IMR-90 (cell line): ENCODE measurements at regions not wholly inside any gene's neighbourhood (a gene's known extent, or its start where the extent isn't known, plus 50 kb on each side); places are given as distances from the start of the nearest gene placed in this dataset.

Source experiments
- ATAC-seq: fragments of 200-7000 bp; cut with Tn5 transposase; 2 replicates; pipeline ENCODE4 v1.9.1; 2020; ENCODE audit warnings: low read depth, mild to moderate bottlenecking, moderate library complexity
- BruUV-seq: library from RNA; stranded (reverse); fragments of 400-500 nt; replicated peaks from 2 replicates; lab custom pipeline; 2021; lab: Mats Ljungman, UMichigan
- CTCF ChIA-PET: fragments of 300-600 bp; formaldehyde crosslinking; extraction: SDS; loops from one replicate; lab custom pipeline; 2021; ENCODE audit warnings: antibody characterized with exemption; lab: Yijun Ruan, JAX
- POLR2A ChIA-PET: fragments of 300-600 bp; sonication (Branson Sonifier 250); formaldehyde crosslinking; loops from one replicate; lab custom pipeline; 2022; ENCODE audit warnings: antibody characterized with exemption; ENCODE audit not compliant: unreplicated experiment; lab: Charles Lee
- DNase-seq: peaks from one replicate; pipeline ENCODE4 v3.0.0; 2013
- H2AFZ ChIP-seq: replicated peaks from 2 replicates; pipeline ENCODE3; 2013; ENCODE audit warnings: low read length, mild to moderate bottlenecking; ENCODE audit not compliant: poor library complexity
- H2AK5ac ChIP-seq: 2 replicates; pipeline ENCODE4 v1.6.1; 2013; ENCODE audit warnings: low read depth, low read length, inconsistent platforms
- H2AK9ac ChIP-seq: replicated peaks from 2 replicates; pipeline ENCODE3; 2013; ENCODE audit warnings: mild to moderate bottlenecking, low read depth, low read length, moderate library complexity; ENCODE audit not compliant: poor library complexity
- H2BK120ac ChIP-seq: 2 replicates; pipeline ENCODE4 v1.6.1; 2013; ENCODE audit warnings: low read depth, low read length, inconsistent platforms
- H2BK15ac ChIP-seq: 3 replicates; pipeline ENCODE4 v1.6.1; 2013; ENCODE audit warnings: low read depth, low read length, inconsistent platforms
- H2BK20ac ChIP-seq: 2 replicates; pipeline ENCODE4 v1.6.1; 2013; ENCODE audit warnings: low read depth, mild to moderate bottlenecking, inconsistent platforms, low read length, moderate library complexity
- H2BK5ac ChIP-seq: 2 replicates; pipeline ENCODE4 v1.6.1; 2013; ENCODE audit warnings: mild to moderate bottlenecking, low read depth, low read length, inconsistent platforms; ENCODE audit not compliant: poor library complexity, severe bottlenecking
- H3K14ac ChIP-seq: replicated peaks from 2 replicates; pipeline ENCODE4 v1.6.1; 2013; ENCODE audit warnings: low read depth, low read length, inconsistent platforms
- H3K18ac ChIP-seq: 2 replicates; pipeline ENCODE4 v1.6.1; 2013; ENCODE audit warnings: low read depth, low read length, control low read depth
- H3K23ac ChIP-seq: 2 replicates; pipeline ENCODE4 v1.6.1; 2013; ENCODE audit warnings: low read depth, low read length, inconsistent platforms
- H3K27ac ChIP-seq: 2 replicates; pipeline ENCODE4 v1.5.1; 2013; ENCODE audit warnings: mild to moderate bottlenecking, control low read depth, low read length; ENCODE audit not compliant: insufficient read depth
- H3K27me3 ChIP-seq: 2 replicates; pipeline ENCODE4 v1.6.1; 2013; ENCODE audit warnings: low read length; ENCODE audit not compliant: control insufficient read depth, insufficient read depth
- H3K36me3 ChIP-seq: 2 replicates; pipeline ENCODE4 v1.6.1; 2013; ENCODE audit warnings: low read length, mixed read lengths; ENCODE audit not compliant: control insufficient read depth, insufficient read depth
- H3K4ac ChIP-seq: 2 replicates; pipeline ENCODE4 v1.6.1; 2013; ENCODE audit warnings: low read depth, low read length, inconsistent platforms
- H3K4me1 ChIP-seq: 2 replicates; pipeline ENCODE4 v1.6.1; 2013; ENCODE audit warnings: low read length, mixed read lengths; ENCODE audit not compliant: control insufficient read depth, insufficient read depth
- H3K4me2 ChIP-seq: 2 replicates; pipeline ENCODE4 v1.6.1; 2013; ENCODE audit warnings: low read depth, mild to moderate bottlenecking, control low read depth, low read length, moderate library complexity
- H3K4me3 ChIP-seq: 2 replicates; pipeline ENCODE4 v1.5.1; 2013; ENCODE audit warnings: low read depth, mild to moderate bottlenecking, control low read depth, low read length, moderate library complexity; ENCODE audit not compliant: insufficient read depth
- H3K56ac ChIP-seq: 2 replicates; pipeline ENCODE4 v1.6.1; 2013; ENCODE audit warnings: low read length, inconsistent platforms; ENCODE audit not compliant: insufficient read depth; ENCODE audit errors: extremely low read depth
- H3K79me1 ChIP-seq, 2 experiments: 2 replicates each; pipeline ENCODE4 v1.6.1; 2013; ENCODE audit warnings: low read length in 2 of 2, inconsistent platforms in 1 of 2, low read depth in 1 of 2
- H3K9ac ChIP-seq: 2 replicates; pipeline ENCODE4 v1.6.1; 2013; ENCODE audit warnings: low read depth, low read length, control low read depth
- H3K9me1 ChIP-seq: 2 replicates; pipeline ENCODE4 v1.6.1; 2013; ENCODE audit warnings: low read length, inconsistent platforms; ENCODE audit not compliant: insufficient read depth
- H3K9me3 ChIP-seq: 2 replicates; pipeline ENCODE4 v1.6.1; 2013; ENCODE audit warnings: low read length; ENCODE audit not compliant: control insufficient read depth, insufficient read depth
- H4K20me1 ChIP-seq: 2 replicates; pipeline ENCODE4 v1.6.1; 2013; ENCODE audit warnings: low read length, inconsistent platforms; ENCODE audit not compliant: insufficient read depth
- H4K5ac ChIP-seq: 2 replicates; pipeline ENCODE4 v1.6.1; 2013; ENCODE audit warnings: mild to moderate bottlenecking, low read depth, low read length, control low read depth
- H4K8ac ChIP-seq, 2 experiments: 2 replicates each; pipeline ENCODE4 v1.6.1; 2013; ENCODE audit warnings: low read depth in 2 of 2, low read length in 2 of 2, control low read depth in 1 of 2, inconsistent platforms in 1 of 2
- H4K91ac ChIP-seq: 2 replicates; pipeline ENCODE4 v1.6.1; 2013; ENCODE audit warnings: low read depth, low read length, inconsistent platforms; ENCODE audit not compliant: insufficient read depth
- CTCF ChIP-seq: conservative IDR thresholded peaks from 2 replicates; pipeline ENCODE4 v1.5.1; 2012; ENCODE audit warnings: mild to moderate bottlenecking, low read depth, low read length, improper control_type of control experiment
- WGBS, 2 experiments: methylation state at CpG; one replicate each; pipeline versions ENCODE4 v1.1.5 to v1.1.7; 2013; ENCODE audit warnings: missing lambda C conversion rate in 2 of 2; ENCODE audit not compliant: insufficient read length in 1 of 2; ENCODE audit errors: extremely low coverage in 2 of 2; 5-methylcytosine and 5-hydroxymethylcytosine counted together
- dilution Hi-C: fragments of 300-500 bp; cut with HindIII; formaldehyde crosslinking; loops from one replicate; pipeline ENCODE4 v1.14.3; 2018; ENCODE audit warnings: low sequenced_read_pairs; ENCODE audit not compliant: unreplicated experiment
- in situ Hi-C: fragments of 300-500 bp; cut with MboI; formaldehyde crosslinking; loops from 3 replicates; pipeline ENCODE4 v1.14.3; 2019; ENCODE audit warnings: low sequenced_read_pairs, inconsistent platforms, mixed read lengths
- intact Hi-C: fragments of 100-400 bp; cut with micrococcal nuclease; formaldehyde crosslinking; loops from 2 replicates; pipeline ENCODE4 v1.10.0; 2022

GRCh38 chr1:55618199-55618598 is 403.0 kb upstream of the USP24 start:
- Histone ChIP-seq H3K4me3 (no peak overlapping the region), H4K8ac (no peak overlapping the region), H3K23ac (no peak overlapping the region), H2BK20ac (no peak overlapping the region), H2AK5ac (no peak overlapping the region), H3K36me3 (no peaks in the 10 kb centered on the region), H3K27ac (no peak overlapping the region), H3K4me1 (no peaks in the 10 kb centered on the region), H3K4ac (no peak overlapping the region), H3K27me3 (no peaks in the 10 kb centered on the region), H4K20me1 (no peaks in the 10 kb centered on the region), H3K18ac (no peak overlapping the region), H2AK9ac (no peak overlapping the region), H4K5ac (no peak overlapping the region), H2BK15ac (no peak overlapping the region), H3K9ac (no peak overlapping the region), H3K79me1 (no peaks in the 10 kb centered on the region), H4K91ac (no peak overlapping the region), H3K56ac (no peak overlapping the region), H3K4me2 (no peak overlapping the region), H2AFZ (no peak overlapping the region), H3K9me3 (peaks cover 10% of the 10 kb centered on the region), H2BK5ac (no peak overlapping the region), H3K14ac (no peak overlapping the region), H2BK120ac (no peak overlapping the region), H3K9me1 (no peaks in the 10 kb centered on the region)
- no TSS peak for BruUV-seq
- TF ChIP-seq CTCF: no peak
- intact Hi-C loops: no loop called here
- dilution Hi-C loops: no loop called here
- ChIA-PET POLR2A (no interaction called here), CTCF (no interaction called here)
- DNase-seq: no peak
- in situ Hi-C loops: no loop called here
- WGBS, 2 experiments: no CpG with 5 or more reads among the region's 1 CpG
- ATAC-seq: no peak
